H9 (cell line): ENCODE measurements at regions not wholly inside any gene's neighbourhood (a gene's known extent, or its start where the extent isn't known, plus 50 kb on each side); places are given as distances from the start of the nearest gene placed in this dataset.

ENCODE experiments used
- DNase-seq: peaks from one replicate; pipeline ENCODE4 v3.0.0-alpha.2; 2017
- H2AFZ ChIP-seq: one replicate; pipeline ENCODE4 v1.6.1; 2013; ENCODE audit warnings: mild to moderate bottlenecking, low read length, control low read depth, moderate library complexity
- H2AK5ac ChIP-seq: 2 replicates; pipeline ENCODE4 v1.6.1; 2013; ENCODE audit warnings: low read length, control low read depth, mixed read lengths; ENCODE audit not compliant: insufficient read length
- H2BK120ac ChIP-seq: one replicate; pipeline ENCODE4 v1.6.1; 2013; ENCODE audit warnings: low read depth, mild to moderate bottlenecking, low read length, control low read depth, inconsistent platforms; ENCODE audit not compliant: poor library complexity, severe bottlenecking
- H2BK12ac ChIP-seq: 2 replicates; pipeline ENCODE4 v1.6.1; 2013; ENCODE audit warnings: low read length, control low read depth, mixed read lengths, low read depth; ENCODE audit not compliant: insufficient read length
- H2BK15ac ChIP-seq: 2 replicates; pipeline ENCODE4 v1.6.1; 2013; ENCODE audit warnings: low read depth, low read length, control low read depth
- H2BK20ac ChIP-seq: one replicate; pipeline ENCODE4 v1.6.1; 2013; ENCODE audit warnings: low read depth, mild to moderate bottlenecking, low read length, control low read depth, inconsistent platforms; ENCODE audit not compliant: poor library complexity, severe bottlenecking
- H2BK5ac ChIP-seq: 2 replicates; pipeline ENCODE4 v1.6.1; 2013; ENCODE audit warnings: low read length, control low read depth, mixed read lengths; ENCODE audit not compliant: insufficient read length
- H3K14ac ChIP-seq: 2 replicates; pipeline ENCODE4 v1.6.1; 2013; ENCODE audit warnings: low read length, control low read depth; ENCODE audit not compliant: insufficient read depth
- H3K18ac ChIP-seq: 2 replicates; pipeline ENCODE4 v1.6.1; 2013; ENCODE audit warnings: low read depth, mild to moderate bottlenecking, mixed read lengths, low read length, control low read depth; ENCODE audit not compliant: insufficient read length
- H3K23ac ChIP-seq: 2 replicates; pipeline ENCODE4 v1.6.1; 2013; ENCODE audit warnings: low read length, control low read depth, mixed read lengths, low read depth; ENCODE audit not compliant: insufficient read length
- H3K23me2 ChIP-seq: 2 replicates; pipeline ENCODE4 v1.6.1; 2013; ENCODE audit warnings: low read depth, mild to moderate bottlenecking, mixed read lengths, low read length, control low read depth; ENCODE audit not compliant: insufficient read length, poor library complexity, severe bottlenecking
- H3K27ac ChIP-seq: 2 replicates; pipeline ENCODE4 v1.5.1; 2013; ENCODE audit warnings: low read length, control low read depth, mixed read lengths, low read depth; ENCODE audit not compliant: insufficient read length
- H3K27me3 ChIP-seq: 2 replicates; pipeline ENCODE4 v1.6.1; 2013; ENCODE audit warnings: low read length, control low read depth, inconsistent platforms; ENCODE audit not compliant: insufficient read depth
- H3K4ac ChIP-seq: 2 replicates; pipeline ENCODE4 v1.6.1; 2013; ENCODE audit warnings: low read depth, mild to moderate bottlenecking, control low read depth, inconsistent platforms, low read length, moderate library complexity
- H3K4me1 ChIP-seq: 2 replicates; pipeline ENCODE4 v1.6.1; 2013; ENCODE audit warnings: low read length, control low read depth, inconsistent platforms; ENCODE audit not compliant: insufficient read depth
- H3K4me2 ChIP-seq: 2 replicates; pipeline ENCODE4 v1.6.1; 2013; ENCODE audit warnings: low read length, control low read depth, mixed read lengths; ENCODE audit not compliant: insufficient read length, insufficient read depth
- H3K56ac ChIP-seq: 2 replicates; pipeline ENCODE4 v1.6.1; 2013; ENCODE audit warnings: low read depth, mild to moderate bottlenecking, mixed read lengths, low read length, control low read depth; ENCODE audit not compliant: insufficient read length
- H3K79me1 ChIP-seq: 2 replicates; pipeline ENCODE4 v1.6.1; 2013; ENCODE audit warnings: low read depth, mild to moderate bottlenecking, moderate library complexity, low read length, control low read depth, inconsistent platforms; ENCODE audit not compliant: insufficient read depth, poor library complexity, severe bottlenecking
- H3K79me2 ChIP-seq: 2 replicates; pipeline ENCODE4 v1.6.1; 2013; ENCODE audit warnings: low read length, control low read depth, inconsistent platforms; ENCODE audit not compliant: insufficient read depth
- H3K9ac ChIP-seq: 2 replicates; pipeline ENCODE4 v1.6.1; 2013; ENCODE audit warnings: low read length, control low read depth, mixed read lengths; ENCODE audit not compliant: insufficient read length; ENCODE audit errors: extremely low read depth
- H3K9me3 ChIP-seq: one replicate; pipeline ENCODE4 v1.6.1; 2013; ENCODE audit warnings: low read depth, low read length, inconsistent platforms; ENCODE audit not compliant: control insufficient read depth
- H3T11ph ChIP-seq: one replicate; pipeline ENCODE4 v1.6.1; 2013; ENCODE audit warnings: mild to moderate bottlenecking, low read length, control low read depth, inconsistent platforms
- H4K20me1 ChIP-seq: one replicate; pipeline ENCODE4 v1.6.1; 2013; ENCODE audit not compliant: control insufficient read depth, insufficient read length, insufficient read depth
- H4K5ac ChIP-seq: 2 replicates; pipeline ENCODE4 v1.6.1; 2013; ENCODE audit warnings: low read depth, mild to moderate bottlenecking, mixed read lengths, low read length, control low read depth; ENCODE audit not compliant: insufficient read length
- H4K8ac ChIP-seq: replicated peaks from 2 replicates; pipeline ENCODE4 v1.6.1; 2013; ENCODE audit warnings: low read length, control low read depth, mixed read lengths, low read depth; ENCODE audit not compliant: insufficient read length
- H4K91ac ChIP-seq: 2 replicates; pipeline ENCODE4 v1.6.1; 2013; ENCODE audit warnings: low read depth, mild to moderate bottlenecking, moderate library complexity, mixed read lengths, low read length, control low read depth; ENCODE audit not compliant: insufficient read length
- H3K27ac Mint-ChIP-seq, 3 experiments: 2 replicates in 2 of 3; 3 replicates in 1 of 3; pipeline ENCODE4 v1.8.0; 2020 to 2021; ENCODE audit warnings: mixed read lengths in 3 of 3, mild to moderate bottlenecking in 1 of 3, moderate library complexity in 1 of 3
- H3K27me3 Mint-ChIP-seq: 2 replicates; pipeline ENCODE4 v1.8.0; 2021; ENCODE audit warnings: low read depth, mild to moderate bottlenecking, moderate library complexity, mixed read lengths
- H3K36me3 Mint-ChIP-seq, 3 experiments: 2 replicates in 2 of 3; 3 replicates in 1 of 3; pipeline ENCODE4 v1.8.0; 2020 to 2021; ENCODE audit warnings: low read depth in 3 of 3, mixed read lengths in 3 of 3; ENCODE audit not compliant: insufficient read depth in 1 of 3
- H3K4me1 Mint-ChIP-seq, 2 experiments: 2 replicates each; pipeline ENCODE4 v1.8.0; 2020; ENCODE audit warnings: mixed read lengths in 2 of 2
- H3K4me3 Mint-ChIP-seq, 2 experiments: 2 replicates in 1 of 2; 3 replicates in 1 of 2; pipeline ENCODE4 v1.8.0; 2020 to 2021; ENCODE audit warnings: mild to moderate bottlenecking in 2 of 2, mixed read lengths in 2 of 2, moderate library complexity in 1 of 2
- H3K9me3 Mint-ChIP-seq, 2 experiments: 2 replicates in 1 of 2; 3 replicates in 1 of 2; pipeline ENCODE4 v1.8.0; 2020; ENCODE audit warnings: mild to moderate bottlenecking in 2 of 2, mixed read lengths in 2 of 2, moderate library complexity in 1 of 2
- CTCF ChIP-seq: fragments of 200-600 bp; sonication (generic); conservative IDR thresholded peaks from 3 replicates; pipeline ENCODE4 v1.8.0; 2021; ENCODE audit warnings: antibody characterized with exemption, mild to moderate bottlenecking
- WGBS: extraction: QIAGEN DNeasy Blood & Tissue Kit; methylation state at CpG from one replicate; pipeline ENCODE4 v1.1.7; 2013; ENCODE audit warnings: missing lambda C conversion rate, low lambda C conversion rate, mixed read lengths; ENCODE audit not compliant: insufficient read length; ENCODE audit errors: extremely low coverage; 5-methylcytosine and 5-hydroxymethylcytosine counted together

GRCh38 chrX:10677490-10677889 is 57.1 kb upstream of the MID1 start:
- no CpG with 5 or more reads among the region's 5 CpGs for WGBS
- no peak overlapping the region for H3K4me3 Mint-ChIP-seq

More at GRCh38 chrX:10677490-10677889, 57.1 kb upstream of the MID1 start:
- Histone ChIP-seq H2BK120ac (no peak overlapping the region), H3K14ac (no peak overlapping the region), H2BK15ac (no peak overlapping the region), H3K9me3 (no peaks in the 10 kb centered on the region), H2AK5ac (no peak overlapping the region), H3K23me2 (no peaks in the 10 kb centered on the region), H4K8ac (no peak overlapping the region), H3T11ph (no peak overlapping the region), H2BK5ac (no peak overlapping the region), H2BK20ac (no peak overlapping the region), H4K91ac (no peak overlapping the region), H3K27ac (no peak overlapping the region), H3K56ac (no peak overlapping the region), H4K5ac (no peak overlapping the region), H3K4me1 (peaks cover 2% of the 10 kb centered on the region; the same call in 1 of the 2 replicates), H2AFZ (no peak overlapping the region), H3K4me2 (no peak overlapping the region), H3K4ac (no peak overlapping the region), H3K27me3 (no peaks in the 10 kb centered on the region), H3K79me1 (no peaks in the 10 kb centered on the region), H4K20me1 (no peaks in the 10 kb centered on the region), H3K23ac (no peak overlapping the region), H2BK12ac (no peak overlapping the region), H3K9ac (no peak overlapping the region), H3K79me2 (no peaks in the 10 kb centered on the region; the same call in 1 of the 2 replicates), H3K18ac (no peak overlapping the region)
- Mint-ChIP-seq H3K27me3 (no peaks in the 10 kb centered on the region), H3K27ac (no peak overlapping the region; a peak in 1 of 7 replicates), H3K36me3 (no peaks in the 10 kb centered on the region; a peak in 1 of 7 replicates), H3K9me3 (peaks cover 30 to 33% of the 10 kb centered on the region in 2 experiments), H3K4me1 (peaks cover 37 to 51% of the 10 kb centered on the region in 2 experiments)
- no peak for TF ChIP-seq CTCF
- no peak for DNase-seq
